ENCODE measurements at regions not wholly inside any gene's neighbourhood (a gene's known extent, or its start where the extent isn't known, plus 50 kb on each side); places are given as distances from the start of the nearest gene placed in this dataset.
"Not testable (repeated sequence)": the region's sequence is repeated elsewhere in the genome, so short reads cannot be mapped to it uniquely, and the experiment has no call there.

GRCh38 chr9:65383646-65384045 is 98.6 kb upstream of the FOXD4L5 start:
- not testable (repeated sequence) for H3K9me3 ChIP-seq (ENCODE audit: insufficient read depth, low read length)

GRCh38 chr9:65382701-65383318 is 97.8 kb upstream of the FOXD4L5 start:
- H3K4me3 ChIP-seq (ENCODE audit: insufficient read depth, low read length, poor library complexity, severe bottlenecking); H3K4me2 ChIP-seq (ENCODE audit: low read depth, low read length, poor library complexity, severe bottlenecking); H2AFZ ChIP-seq (ENCODE audit: low read depth, low read length, severe bottlenecking); H3K9me3 ChIP-seq (ENCODE audit: insufficient read depth, low read length); H3F3A ChIP-seq (ENCODE audit: insufficient read depth); H4K20me1 ChIP-seq (ENCODE audit: low read depth, low read length); H3K9me2 ChIP-seq (replicated peaks; ENCODE audit: insufficient read depth, low read length); H3K27ac ChIP-seq (ENCODE audit: low read depth, low read length); H3K36me3 ChIP-seq (ENCODE audit: low read length); H3K9ac ChIP-seq (ENCODE audit: low read length); H3K79me2 ChIP-seq (ENCODE audit: insufficient read depth, low read length); H3K27me3 ChIP-seq (ENCODE audit: low read length): not testable (repeated sequence)

More at GRCh38 chr9:65383646-65384045, 98.6 kb upstream of the FOXD4L5 start:
- H4K20me1 ChIP-seq (ENCODE audit: low read depth, low read length); H3K79me2 ChIP-seq (ENCODE audit: insufficient read depth, low read length); H2AFZ ChIP-seq (ENCODE audit: low read depth, low read length, severe bottlenecking); H3K4me3 ChIP-seq (ENCODE audit: insufficient read depth, low read length, poor library complexity, severe bottlenecking); H3K27me3 ChIP-seq (ENCODE audit: low read length); H3F3A ChIP-seq (ENCODE audit: insufficient read depth); H3K36me3 ChIP-seq (ENCODE audit: low read length); H3K9me2 ChIP-seq (replicated peaks; ENCODE audit: insufficient read depth, low read length): not testable (repeated sequence)
- Histone ChIP-seq H3K4me2 (ENCODE audit: low read depth, low read length, poor library complexity, severe bottlenecking) (peak overlapping the region; percentile 37), H3K27ac (ENCODE audit: low read depth, low read length) (0 out of 2 replicates have a peak overlapping the region, but pooled peaks have one; percentile 29), H3K9ac (ENCODE audit: low read length) (peak overlapping the region; percentile 31; the same call in 1 of the 2 replicates)
